IPS DF 4.7 (cell line): ENCODE measurements at regions not wholly inside any gene's neighbourhood (a gene's known extent, or its start where the extent isn't known, plus 50 kb on each side); places are given as distances from the start of the nearest gene placed in this dataset.

ENCODE experiments used
- DNase-seq: peaks from one replicate; pipeline ENCODE4 v3.0.0-alpha.2; 2013; ENCODE audit warnings: low spot score; ENCODE audit errors: extremely low read depth

DNA sequence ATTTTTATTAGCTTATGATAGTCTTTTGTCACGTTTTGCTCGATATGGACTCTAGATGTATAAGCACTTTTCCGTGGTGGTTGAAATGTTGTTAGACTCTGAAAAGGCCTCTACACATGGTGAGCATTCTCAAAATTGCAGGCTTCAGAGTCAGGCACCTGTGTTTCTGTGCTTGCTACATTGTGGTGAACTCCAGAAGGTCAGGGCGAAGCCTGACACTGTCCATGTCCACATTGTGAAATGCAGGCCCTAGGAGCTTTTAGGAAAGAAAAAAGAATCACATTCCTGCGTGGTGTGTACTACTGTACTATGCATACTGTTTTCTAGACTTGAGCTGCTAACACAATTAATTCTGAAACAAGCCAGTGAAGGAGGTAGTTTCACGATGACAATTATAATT is 86.3 kb downstream of the HS3ST1 start:
- DNase-seq = no peak

DNA sequence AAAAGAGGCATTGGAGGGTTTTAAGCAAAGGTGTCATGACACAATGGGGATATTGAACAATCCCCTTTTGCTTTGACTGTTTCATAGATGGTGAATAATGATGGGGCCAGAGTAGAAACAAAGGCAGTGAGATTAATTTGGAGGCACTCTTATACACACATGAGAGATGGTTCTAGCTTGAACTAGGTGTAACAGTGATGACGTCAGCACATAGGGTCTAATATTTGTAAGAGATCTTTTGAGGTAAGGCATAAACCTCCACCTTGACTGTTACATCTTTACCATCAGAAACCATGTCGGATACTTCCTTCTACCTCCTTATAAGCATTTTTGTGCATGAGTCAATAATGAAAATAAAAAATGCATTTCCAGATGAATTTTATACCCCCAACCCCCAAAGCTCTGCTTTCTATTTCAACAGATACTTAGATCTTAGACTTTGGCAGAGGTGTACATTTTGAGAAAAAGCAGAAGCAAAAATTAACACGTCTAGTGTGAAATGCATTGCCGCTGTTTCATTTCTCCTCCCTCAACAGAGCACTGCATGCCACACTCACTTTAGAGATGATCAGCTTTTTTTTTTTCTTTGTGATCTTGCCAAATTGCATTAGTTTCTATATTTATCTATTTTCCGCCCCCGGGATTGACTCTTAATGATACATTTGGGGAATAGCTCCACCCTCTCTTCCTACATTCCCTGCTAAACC is 87.2 kb downstream of the HS3ST1 start:
- no peak for DNase-seq

DNA sequence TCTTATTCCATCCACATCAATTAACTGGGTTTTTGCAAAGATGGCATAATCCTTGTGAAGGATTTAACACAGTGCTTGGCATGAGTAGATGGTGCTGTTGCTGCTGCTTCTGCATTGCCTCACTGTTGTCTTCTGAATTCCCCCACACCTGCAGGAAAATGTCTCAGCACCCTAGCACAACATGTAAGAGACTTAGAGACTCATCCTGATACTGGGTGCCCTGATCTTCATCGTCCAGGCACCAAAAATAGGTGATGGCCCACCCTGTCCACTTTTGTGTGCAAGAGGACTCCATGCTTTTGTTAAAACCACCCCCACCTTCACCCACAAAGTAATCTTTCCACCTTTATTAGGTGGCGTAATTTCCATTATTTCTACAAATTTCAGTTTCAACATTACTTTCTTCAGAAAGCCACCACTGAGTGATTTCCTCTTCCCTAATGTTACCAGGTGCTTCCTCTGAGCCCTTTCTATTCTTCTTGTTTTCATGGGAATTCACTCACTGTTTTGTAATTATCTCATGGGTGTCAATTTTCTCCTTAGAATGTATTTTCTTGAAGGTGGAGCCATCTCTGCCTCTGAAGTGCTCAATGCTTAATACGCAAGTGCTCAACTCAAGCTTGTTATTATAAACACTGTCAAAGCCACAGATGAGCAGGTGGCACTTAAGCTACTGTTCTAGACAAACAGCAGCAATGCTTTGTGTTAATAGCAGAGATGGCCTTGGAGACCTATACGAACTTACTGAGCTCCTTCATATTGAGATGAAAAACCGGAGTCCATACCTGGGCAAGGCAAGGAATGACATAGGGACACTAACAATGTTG is 89.5 kb downstream of the HS3ST1 start:
- DNase-seq = no peak

DNA sequence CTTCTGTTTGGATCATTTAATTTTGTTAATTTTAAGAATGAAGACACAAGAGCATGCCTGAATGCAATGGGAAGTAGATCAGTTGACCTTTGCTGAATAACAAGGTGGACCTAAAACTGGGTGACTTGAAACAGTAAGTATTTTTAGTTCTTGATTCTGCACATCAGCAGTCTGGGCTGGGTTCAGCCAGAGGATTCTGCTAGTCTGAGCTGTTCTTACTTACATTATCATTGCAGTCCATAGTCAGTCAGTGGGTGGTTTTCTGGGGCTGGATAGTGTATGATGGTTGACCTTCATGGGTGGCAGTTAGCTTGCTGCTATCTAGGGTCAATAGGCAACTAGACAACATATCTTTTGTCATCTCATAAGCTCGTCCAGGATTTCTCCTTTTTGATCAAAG is 91.4 kb downstream of the HS3ST1 start:
- no peak for DNase-seq

- no peak for DNase-seq
Observed at GRCh38 chr4:11336435-11336834, 92.3 kb downstream of the HS3ST1 start.

DNA sequence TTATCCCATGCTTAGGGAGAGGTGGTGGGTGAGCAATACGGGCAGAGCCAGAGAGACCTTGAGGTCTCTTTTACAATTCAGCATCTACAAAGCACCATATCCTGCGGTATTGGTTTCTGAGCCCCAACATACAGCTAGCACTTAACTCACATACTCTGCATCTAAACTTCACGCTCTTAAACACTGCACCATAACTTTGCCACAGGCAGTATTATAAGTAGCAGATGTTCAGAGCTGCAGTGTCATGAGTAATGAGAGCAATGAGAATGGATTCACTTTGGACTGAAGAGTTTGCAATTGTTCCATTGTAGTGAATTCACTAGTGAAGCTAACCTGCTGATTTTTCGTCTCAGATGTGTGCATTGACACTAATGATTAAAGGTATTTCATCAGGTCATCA is 93.8 kb downstream of the HS3ST1 start:
- DNase-seq = no peak

DNA sequence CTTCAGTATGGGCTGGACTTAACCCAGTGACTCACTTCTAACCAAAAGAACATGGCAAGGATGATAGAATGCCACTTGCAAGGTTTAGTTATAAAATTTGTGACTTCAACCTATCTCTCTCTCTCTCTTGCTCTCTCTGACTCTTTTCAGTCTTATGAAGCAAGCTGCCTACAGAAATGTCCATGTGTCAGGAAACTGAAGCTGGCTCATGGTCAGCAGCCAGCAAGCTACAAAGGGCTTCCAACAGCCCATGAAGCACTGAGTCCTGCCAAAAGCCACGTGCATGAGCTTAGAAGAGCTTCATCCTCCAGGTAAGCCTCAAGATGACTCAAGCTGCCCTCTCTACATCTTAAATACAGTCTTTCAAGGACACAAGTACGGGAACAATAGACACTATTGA is 100.3 kb downstream of the HS3ST1 start:
- no peak for DNase-seq

GRCh38 chr4:11326021-11326420 is 102.7 kb downstream of the HS3ST1 start:
- DNase-seq = no peak

DNA sequence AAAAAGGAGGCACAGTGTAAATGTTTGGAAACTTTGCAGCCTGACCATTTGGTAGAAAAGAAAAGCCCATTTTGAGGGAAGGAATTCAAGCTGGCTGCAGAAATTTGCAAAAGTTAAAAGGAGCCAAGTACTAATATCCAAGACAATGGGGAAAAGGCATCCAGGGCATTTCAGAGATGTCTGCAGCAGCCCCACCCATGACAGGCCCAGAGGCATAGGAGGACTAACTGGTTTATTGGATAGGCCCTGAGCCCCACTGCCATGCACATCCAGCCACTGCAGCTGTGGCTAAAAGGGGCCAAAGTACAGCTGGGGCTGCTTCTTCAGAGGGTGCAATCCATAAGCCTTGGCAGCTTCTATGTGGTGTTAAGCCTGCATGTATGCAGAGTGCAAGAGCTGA is 104.9 kb downstream of the HS3ST1 start:
- no peak for DNase-seq

DNA sequence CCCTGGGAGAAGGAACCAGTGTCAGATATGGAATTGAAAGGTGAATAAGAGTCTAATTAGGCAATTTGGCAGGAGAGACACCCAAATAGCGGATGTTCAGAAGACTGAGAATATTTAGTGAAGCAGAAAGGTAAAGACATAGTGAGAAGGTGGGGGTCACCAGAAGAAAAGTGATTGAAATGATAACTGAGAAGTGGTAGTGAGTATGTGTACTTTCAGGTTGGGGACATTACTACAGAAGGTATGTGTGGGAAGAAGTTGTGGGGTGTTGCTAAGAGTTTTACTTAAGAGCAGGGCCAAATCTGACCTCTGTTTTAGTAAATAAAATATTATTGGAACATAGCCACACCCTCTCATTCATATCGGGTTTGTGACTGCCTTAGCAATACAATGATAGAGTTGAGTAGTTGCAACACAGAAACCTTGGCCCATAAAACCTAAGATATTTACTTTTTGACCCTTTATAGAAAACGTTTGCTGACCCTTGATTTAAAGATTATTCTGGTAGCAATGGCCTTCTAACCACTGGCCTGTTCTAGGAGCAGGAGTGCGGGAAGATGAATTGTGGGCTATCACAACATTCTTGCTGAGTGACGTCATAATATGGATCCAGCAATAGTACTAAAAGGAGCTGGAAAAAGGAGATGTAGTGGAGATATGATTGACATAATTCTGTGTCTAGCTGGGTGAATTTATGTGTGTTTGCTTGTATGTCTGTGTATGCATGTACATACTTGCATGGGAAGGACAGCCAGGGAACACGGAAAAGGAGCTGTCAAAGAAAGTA is 115.3 kb downstream of the HS3ST1 start:
- DNase-seq = no peak

DNA sequence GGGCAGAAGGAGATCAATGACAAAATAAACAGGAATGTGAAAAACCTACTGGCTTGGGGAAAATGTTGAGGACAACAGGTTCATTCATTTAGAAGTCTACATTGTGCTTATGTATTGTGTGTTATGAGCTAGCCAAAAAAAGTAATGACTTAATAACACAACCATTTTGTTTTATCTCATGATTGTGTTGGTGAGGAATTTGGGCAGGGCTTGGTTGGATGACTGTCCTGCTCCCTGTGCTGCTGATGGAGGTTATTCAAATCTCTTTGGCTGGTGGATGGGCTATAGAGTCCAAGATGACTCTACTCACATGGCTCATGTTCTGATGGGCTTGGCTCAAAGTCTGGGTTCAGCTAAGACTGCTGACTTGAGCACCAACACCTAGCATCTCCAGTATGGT is 116.3 kb downstream of the HS3ST1 start:
- no peak for DNase-seq

GRCh38 chr4:11301075-11301660 is 127.5 kb downstream of the HS3ST1 start:
- no peak for DNase-seq

DNA sequence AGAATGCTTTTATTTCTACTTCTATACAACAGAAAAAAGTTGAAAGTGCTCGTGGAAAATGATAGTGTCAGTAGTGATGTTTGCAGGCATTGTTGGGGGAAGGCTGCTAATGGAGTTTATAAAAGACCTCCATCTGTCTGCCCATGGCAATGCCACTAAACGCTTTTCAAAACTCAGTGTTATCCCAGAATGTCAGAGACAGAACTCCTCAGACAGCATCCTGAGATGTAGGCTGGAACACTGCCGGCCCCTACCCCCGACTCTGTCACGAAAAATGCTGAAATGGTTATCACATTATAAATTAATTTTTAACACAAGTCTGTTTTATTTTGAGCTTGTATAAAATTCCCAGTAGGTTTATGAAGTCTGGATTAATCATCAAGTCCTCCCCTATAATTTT is 128.9 kb downstream of the HS3ST1 start:
- DNase-seq = no peak

DNA sequence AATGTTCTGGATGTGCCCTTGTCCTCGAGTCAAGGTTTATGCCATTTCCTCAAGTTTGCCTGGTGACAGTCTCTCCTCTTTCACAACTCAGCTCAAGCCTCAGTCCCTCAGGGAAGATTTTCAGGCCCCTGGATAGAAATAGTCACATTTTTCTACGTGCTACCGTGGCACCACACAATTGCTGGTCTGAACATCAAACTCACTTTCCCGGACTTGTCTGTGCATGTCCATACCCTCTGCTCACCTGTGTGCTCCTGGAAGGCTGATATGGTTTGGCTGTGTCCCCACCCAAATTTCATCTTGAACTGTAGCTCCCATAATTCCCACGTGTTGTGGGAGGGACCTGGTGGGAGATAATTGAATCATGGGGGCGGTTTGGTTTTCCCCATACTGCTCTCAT is 129.7 kb downstream of the HS3ST1 start:
- DNase-seq = no peak

DNA sequence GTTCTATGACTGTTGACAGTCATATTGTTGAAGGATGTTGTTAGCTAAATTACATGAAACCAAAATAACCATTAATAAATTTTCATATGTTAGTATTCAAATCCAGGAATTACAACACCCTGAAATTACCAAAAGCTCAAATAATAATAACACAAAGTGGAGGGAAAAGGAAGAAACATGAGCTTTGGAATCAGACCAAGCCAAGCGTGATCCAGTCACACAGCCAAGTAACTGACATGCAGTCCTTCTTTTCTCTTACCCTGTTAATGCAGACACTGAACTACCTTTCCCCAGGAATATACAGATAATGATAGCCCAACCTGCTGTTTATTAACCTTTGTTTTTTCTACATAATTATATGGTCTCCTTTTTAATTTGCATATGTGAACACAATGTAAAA is 130.2 kb downstream of the HS3ST1 start:
- no peak for DNase-seq

DNA sequence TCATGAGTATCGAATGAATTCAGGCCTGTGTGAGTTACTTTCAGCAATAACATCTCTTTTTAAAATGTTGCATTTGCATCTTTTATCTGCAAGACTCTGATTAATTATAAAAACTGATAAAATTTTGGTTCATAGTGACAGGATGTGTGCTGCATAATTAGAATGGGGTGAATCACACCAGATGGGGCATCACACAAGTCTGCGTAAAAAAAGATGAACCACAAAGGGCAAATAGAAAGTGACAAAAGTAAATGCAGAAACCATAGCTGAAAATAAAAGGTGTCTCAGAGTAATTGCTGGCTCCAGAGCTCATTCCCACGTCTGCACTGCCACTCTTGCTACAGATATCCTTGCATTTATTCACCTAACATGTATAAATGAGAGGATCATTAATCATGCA is 131.1 kb downstream of the HS3ST1 start:
- no peak for DNase-seq

DNA sequence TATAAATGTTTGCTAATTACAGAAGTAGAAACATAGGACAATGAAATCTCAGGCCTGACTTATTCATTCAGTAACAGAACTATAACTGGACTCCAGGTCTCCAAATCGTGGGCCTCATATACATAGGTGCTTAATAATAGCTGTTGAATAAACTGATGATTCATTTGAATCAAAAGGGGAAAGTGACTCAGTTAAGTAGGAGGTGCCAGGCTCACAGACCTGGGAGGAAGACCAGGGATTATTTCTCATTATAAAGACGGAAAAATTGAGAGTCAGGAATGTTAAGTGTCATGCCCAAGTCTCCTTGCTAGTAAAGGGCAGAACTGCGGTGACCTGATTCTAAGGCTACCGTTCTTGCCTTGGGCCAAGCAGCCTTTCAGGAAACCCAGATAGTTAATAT is 131.5 kb downstream of the HS3ST1 start:
- no peak for DNase-seq

DNA sequence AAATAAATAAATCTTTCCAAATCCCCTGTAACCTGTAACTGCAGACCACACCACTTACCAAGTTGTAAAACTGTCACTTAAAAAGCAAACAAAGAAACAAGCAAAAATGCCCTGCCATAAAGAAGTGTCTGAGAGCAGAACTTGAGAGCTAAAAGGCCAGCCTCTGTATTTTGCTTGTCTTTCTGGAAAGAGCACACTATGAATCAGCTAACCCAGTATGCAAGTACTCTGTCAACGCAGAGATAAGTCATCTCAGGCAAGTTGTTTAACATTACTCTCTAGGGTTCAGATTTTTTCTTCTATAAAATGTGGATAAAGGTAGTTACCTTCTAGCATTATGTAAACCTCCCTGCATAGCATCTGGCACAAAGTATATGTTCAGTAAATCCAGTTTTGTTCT is 134.8 kb downstream of the HS3ST1 start:
- no peak for DNase-seq

- DNase-seq = no peak
Observed at GRCh38 chr4:11287055-11287454, 141.6 kb downstream of the HS3ST1 start.

- no peak for DNase-seq
Observed at GRCh38 chr4:11286533-11286932, 142.2 kb downstream of the HS3ST1 start.

DNA sequence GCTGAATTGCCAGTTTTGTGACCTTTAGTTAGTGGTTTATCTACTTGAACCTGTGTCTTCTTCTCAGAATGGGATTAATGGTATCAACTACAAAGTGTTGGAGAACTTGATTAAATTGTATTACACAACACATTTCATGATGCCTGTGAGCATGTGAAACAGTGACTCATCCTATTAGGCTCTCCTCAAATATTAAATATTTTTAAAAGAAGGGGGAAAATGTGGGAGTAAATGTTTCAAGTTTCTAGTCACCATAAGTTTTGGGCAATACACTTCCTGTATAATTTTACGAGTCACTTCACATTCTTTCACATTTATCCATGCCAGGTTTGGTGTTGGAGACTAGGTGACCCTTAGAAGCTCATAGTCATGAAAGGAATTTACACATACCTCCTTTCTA is 147.0 kb downstream of the HS3ST1 start:
- no peak for DNase-seq

- no peak for DNase-seq
Observed at GRCh38 chr4:11271263-11271662, 157.4 kb downstream of the HS3ST1 start.
